PC-3 (cell line): ENCODE measurements at regions not wholly inside any gene's neighbourhood (a gene's known extent, or its start where the extent isn't known, plus 50 kb on each side); places are given as distances from the start of the nearest gene placed in this dataset.

Experiments used
- ATAC-seq: fragments of 200-7000 bp; cut with Tn5 transposase; 2 replicates; pipeline ENCODE4 v1.9.1; 2020; ENCODE audit warnings: mild to moderate bottlenecking, moderate library complexity
- BruUV-seq: library from RNA; stranded (reverse); fragments of 400-500 nt; replicated peaks from 2 replicates; lab custom pipeline; 2021; lab: Mats Ljungman, UMichigan
- CTCF ChIA-PET: fragments of 300-600 bp; sonication (Branson Sonifier 250); formaldehyde crosslinking; loops from one replicate; lab custom pipeline; 2022; ENCODE audit warnings: antibody characterized with exemption; lab: Charles Lee
- POLR2A ChIA-PET: fragments of 300-600 bp; sonication (Branson Sonifier 250); formaldehyde crosslinking; loops from one replicate; lab custom pipeline; 2022; ENCODE audit warnings: antibody characterized with exemption; ENCODE audit not compliant: unreplicated experiment; lab: Charles Lee
- DNase-seq: peaks from one replicate; pipeline ENCODE4 v3.0.0-alpha.2; 2015
- H2AFZ ChIP-seq: fragments of 300-600 bp; sonication (generic); 2 replicates; pipeline ENCODE4 v1.6.0; 2016; ENCODE audit warnings: antibody characterized with exemption, low read length
- H3F3A ChIP-seq: fragments of 300-600 bp; sonication (generic); one replicate; pipeline ENCODE4 v1.6.0; 2017; ENCODE audit warnings: antibody characterized with exemption, low read length, control low read depth, mild to moderate bottlenecking; ENCODE audit not compliant: unreplicated experiment
- H3K27ac ChIP-seq: fragments of 300-600 bp; sonication (generic); 2 replicates; pipeline ENCODE4 v1.5.1; 2016; ENCODE audit warnings: mild to moderate bottlenecking, low read length
- H3K27me3 ChIP-seq: fragments of 300-600 bp; sonication (generic); 2 replicates; pipeline ENCODE4 v1.6.1; 2016; ENCODE audit warnings: low read length, mixed read lengths
- H3K36me3 ChIP-seq: fragments of 300-600 bp; sonication (generic); 2 replicates; pipeline ENCODE4 v1.6.1; 2016; ENCODE audit warnings: low read depth, mixed run types, low read length, mixed read lengths
- H3K4me1 ChIP-seq: fragments of 300-600 bp; sonication (generic); 2 replicates; pipeline ENCODE4 v1.5.1; 2016; ENCODE audit warnings: low read length; ENCODE audit not compliant: insufficient read depth
- H3K4me2 ChIP-seq: fragments of 300-600 bp; sonication (generic); 2 replicates; pipeline ENCODE4 v1.6.0; 2016; ENCODE audit warnings: low read length
- H3K4me3 ChIP-seq: fragments of 300-600 bp; sonication (generic); 2 replicates; pipeline ENCODE4 v1.5.1; 2016; ENCODE audit warnings: mild to moderate bottlenecking, low read length, mixed read lengths
- H3K79me2 ChIP-seq: fragments of 300-600 bp; sonication (generic); 2 replicates; pipeline ENCODE4 v1.6.1; 2017; ENCODE audit warnings: low read length, mixed read lengths
- H3K9ac ChIP-seq: fragments of 300-600 bp; sonication (generic); 2 replicates; pipeline ENCODE4 v1.6.0; 2016; ENCODE audit warnings: mild to moderate bottlenecking, low read length
- H3K9me2 ChIP-seq: fragments of 300-600 bp; sonication (generic); replicated peaks from 2 replicates; pipeline ENCODE4 v1.6.1; 2016; ENCODE audit warnings: mixed run types, low read length, mixed read lengths
- H3K9me3 ChIP-seq: fragments of 300-600 bp; sonication (generic); 2 replicates; pipeline ENCODE4 v1.6.1; 2016; ENCODE audit warnings: low read length, mixed read lengths
- H4K20me1 ChIP-seq: fragments of 300-600 bp; sonication (generic); 2 replicates; pipeline ENCODE4 v1.6.1; 2016; ENCODE audit warnings: low read length, mixed read lengths
- CTCF ChIP-seq: fragments of 300-600 bp; sonication (generic); conservative IDR thresholded peaks from 2 replicates; pipeline ENCODE4 v1.5.1; 2017; ENCODE audit warnings: antibody characterized with exemption, low read depth, mild to moderate bottlenecking, low read length
- EZH2 ChIP-seq: fragments of 300-600 bp; sonication (generic); IDR thresholded peaks from one replicate; pipeline ENCODE4 v1.6.1; 2017; ENCODE audit warnings: antibody characterized with exemption, mild to moderate bottlenecking, low read length; ENCODE audit not compliant: unreplicated experiment
- EZH2phosphoT487 ChIP-seq: fragments of 300-600 bp; sonication (generic); IDR thresholded peaks from 2 replicates; pipeline ENCODE4 v1.6.1; 2018; ENCODE audit warnings: mild to moderate bottlenecking, antibody characterized with exemption, low read length, borderline replicate concordance
- intact Hi-C: fragments of 100-400 bp; cut with micrococcal nuclease; formaldehyde crosslinking; loops from 2 replicates; pipeline ENCODE4 v1.9.0; 2023

- ChIA-PET CTCF (no interaction called here), POLR2A (no interaction called here)
- no peaks in the 10 kb centered on the region for H3K79me2 ChIP-seq
- peaks cover 4% of the 10 kb centered on the region for H3K4me1 ChIP-seq
- no peak overlapping the region for H2AFZ ChIP-seq
- no peaks in the 10 kb centered on the region for H3K9me2 ChIP-seq
- H3K4me2 ChIP-seq: no peak overlapping the region
- no peaks in the 10 kb centered on the region for H3K36me3 ChIP-seq
- DNase-seq (no peak), ATAC-seq (no peak)
- H3F3A ChIP-seq: no peaks in the 10 kb centered on the region
- no peak overlapping the region for H3K4me3 ChIP-seq
- BruUV-seq: no TSS peak
- intact Hi-C loops: no loop called here
- no peak overlapping the region for H3K9ac ChIP-seq
- H3K27ac ChIP-seq: no peak overlapping the region
- no peaks in the 10 kb centered on the region for H3K9me3 ChIP-seq
- no peaks in the 10 kb centered on the region for H4K20me1 ChIP-seq
- H3K27me3 ChIP-seq: no peaks in the 10 kb centered on the region
- TF ChIP-seq CTCF: no peak
- TF ChIP-seq EZH2phosphoT487: no peak
- TF ChIP-seq EZH2: no peak
Measured at GRCh38 chr15:63434576-63435186, 53.0 kb upstream of the CA12 start.

GRCh38 chr15:63435204-63435820 lies 53.7 kb upstream of the CA12 start:
- Histone ChIP-seq H3K79me2 (no peaks in the 10 kb centered on the region), H2AFZ (no peak overlapping the region), H3K9ac (no peak overlapping the region), H3K4me1 (peaks cover 10% of the 10 kb centered on the region), H3K4me2 (no peak overlapping the region), H3K36me3 (no peaks in the 10 kb centered on the region), H3F3A (no peaks in the 10 kb centered on the region), H3K27ac (no peak overlapping the region), H3K9me3 (no peaks in the 10 kb centered on the region), H3K4me3 (no peak overlapping the region), H4K20me1 (no peaks in the 10 kb centered on the region), H3K9me2 (no peaks in the 10 kb centered on the region), H3K27me3 (no peaks in the 10 kb centered on the region)
- intact Hi-C loops: no loop called here
- TF ChIP-seq CTCF (no peak), EZH2phosphoT487 (no peak), EZH2 (no peak)
- no TSS peak for BruUV-seq
- ChIA-PET POLR2A (no interaction called here), CTCF (no interaction called here)
- ATAC-seq (no peak), DNase-seq (no peak)

DNA sequence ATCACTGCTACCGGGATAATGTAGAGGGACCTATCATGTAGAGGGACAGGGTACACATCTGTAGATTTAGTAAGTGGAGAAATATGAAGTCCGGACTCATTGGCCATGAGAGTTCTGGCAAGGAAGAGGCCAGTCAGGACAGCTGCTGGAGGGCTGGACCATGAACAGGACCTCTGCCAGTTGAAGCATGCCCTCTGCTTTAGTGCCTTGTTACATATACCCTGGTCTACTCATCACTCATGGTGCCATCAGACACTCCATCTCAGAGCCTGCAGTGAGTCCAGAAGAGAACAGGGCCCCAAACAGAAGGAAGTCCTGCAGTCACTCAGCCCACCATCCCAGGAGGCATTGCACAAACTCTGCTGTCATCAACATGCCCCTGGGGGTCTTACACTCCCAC lies 54.7 kb upstream of the CA12 start:
- no peaks in the 10 kb centered on the region for H3K79me2 ChIP-seq
- ChIA-PET CTCF (no interaction called here), POLR2A (no interaction called here)
- DNase-seq: no peak
- no peaks in the 10 kb centered on the region for H3F3A ChIP-seq
- no peak overlapping the region for H3K27ac ChIP-seq
- intact Hi-C loops: no loop called here
- no peak overlapping the region for H3K4me3 ChIP-seq
- no peaks in the 10 kb centered on the region for H3K36me3 ChIP-seq
- H3K9ac ChIP-seq: no peak overlapping the region
- H4K20me1 ChIP-seq: no peaks in the 10 kb centered on the region
- no peaks in the 10 kb centered on the region for H3K27me3 ChIP-seq
- no TSS peak for BruUV-seq
- no peak for TF ChIP-seq CTCF
- no peak for TF ChIP-seq EZH2
- TF ChIP-seq EZH2phosphoT487: no peak
- H2AFZ ChIP-seq: no peak overlapping the region
- H3K9me2 ChIP-seq: no peaks in the 10 kb centered on the region
- no peak overlapping the region for H3K4me2 ChIP-seq
- H3K4me1 ChIP-seq: peaks cover 12% of the 10 kb centered on the region
- no peaks in the 10 kb centered on the region for H3K9me3 ChIP-seq
- ATAC-seq: no peak
